GM23338 (cell line): ENCODE measurements at regions not wholly inside any gene's neighbourhood (a gene's known extent, or its start where the extent isn't known, plus 50 kb on each side); places are given as distances from the start of the nearest gene placed in this dataset.

ENCODE experiments used
- ATAC-seq: fragments of 200-7000 bp; cut with Tn5 transposase; 3 replicates; pipeline ENCODE4 v1.9.1; 2020
- DNase-seq: peaks from one replicate; pipeline ENCODE4 v3.0.0-alpha.2; 2015; ENCODE audit warnings: low spot score
- H2AFZ ChIP-seq: fragments of 200-600 bp; sonication (generic); 2 replicates; pipeline ENCODE4 v1.8.0; 2016; ENCODE audit warnings: antibody characterized with exemption, mild to moderate bottlenecking, moderate library complexity
- H3F3A ChIP-seq: fragments of 200-600 bp; sonication (generic); replicated peaks from 2 replicates; pipeline ENCODE4 v1.8.0; 2017; ENCODE audit warnings: antibody characterized with exemption, mixed run types, low read depth
- H3K27ac ChIP-seq: fragments of 200-600 bp; sonication (generic); 2 replicates; pipeline ENCODE4 v1.6.1; 2016; ENCODE audit warnings: low read depth
- H3K27me3 ChIP-seq: fragments of 200-600 bp; sonication (generic); 2 replicates; pipeline ENCODE4 v1.8.0; 2016; ENCODE audit warnings: mild to moderate bottlenecking, mixed run types, moderate library complexity; ENCODE audit not compliant: insufficient read depth
- H3K36me3 ChIP-seq: fragments of 200-600 bp; sonication (generic); 2 replicates; pipeline ENCODE4 v1.8.0; 2016; ENCODE audit warnings: mild to moderate bottlenecking; ENCODE audit not compliant: insufficient read depth
- H3K4me1 ChIP-seq: fragments of 200-600 bp; sonication (generic); 2 replicates; pipeline ENCODE4 v1.8.0; 2016; ENCODE audit warnings: mild to moderate bottlenecking, moderate library complexity; ENCODE audit not compliant: insufficient read depth
- H3K4me2 ChIP-seq: fragments of 200-600 bp; sonication (generic); 2 replicates; pipeline ENCODE4 v1.7.1; 2017; ENCODE audit warnings: mixed run types
- H3K4me3 ChIP-seq: fragments of 200-600 bp; sonication (generic); 2 replicates; pipeline ENCODE4 v1.6.1; 2016; ENCODE audit warnings: mixed run types
- H3K79me2 ChIP-seq: fragments of 200-600 bp; sonication (generic); replicated peaks from 2 replicates; pipeline ENCODE4 v1.8.0; 2017; ENCODE audit warnings: mild to moderate bottlenecking; ENCODE audit not compliant: insufficient read depth
- H3K9me2 ChIP-seq: fragments of 200-600 bp; sonication (generic); 2 replicates; pipeline ENCODE4 v1.8.0; 2017; ENCODE audit not compliant: insufficient read depth
- H4K20me1 ChIP-seq: fragments of 200-600 bp; sonication (generic); replicated peaks from 2 replicates; pipeline ENCODE4 v1.8.0; 2017; ENCODE audit warnings: mild to moderate bottlenecking; ENCODE audit not compliant: insufficient read depth
- H3K27ac Mint-ChIP-seq: 2 replicates; pipeline ENCODE4 v1.8.0; 2020; ENCODE audit warnings: inconsistent platforms, mild to moderate bottlenecking, moderate library complexity, mixed read lengths
- H3K27me3 Mint-ChIP-seq: 3 replicates; pipeline ENCODE4 v1.8.0; 2022; ENCODE audit warnings: low read depth, mild to moderate bottlenecking, moderate library complexity, mixed read lengths, inconsistent platforms; ENCODE audit not compliant: insufficient read depth, poor library complexity
- H3K36me3 Mint-ChIP-seq: 3 replicates; pipeline ENCODE4 v1.8.0; 2021; ENCODE audit warnings: low read depth, mild to moderate bottlenecking, inconsistent platforms, moderate library complexity, mixed read lengths
- H3K4me1 Mint-ChIP-seq: 3 replicates; pipeline ENCODE4 v1.8.0; 2020; ENCODE audit warnings: mild to moderate bottlenecking, inconsistent platforms, mixed read lengths
- H3K4me3 Mint-ChIP-seq: 3 replicates; pipeline ENCODE4 v1.8.0; 2021; ENCODE audit warnings: moderate library complexity, mild to moderate bottlenecking, inconsistent platforms, mixed read lengths
- H3K9me3 Mint-ChIP-seq: 3 replicates; pipeline ENCODE4 v1.8.0; 2020; ENCODE audit warnings: moderate library complexity, mild to moderate bottlenecking, inconsistent platforms, mixed read lengths
- CREB1 ChIP-seq: fragments of 250-450 bp; sonication (Bioruptor Pico); IDR thresholded peaks from 2 replicates; pipeline ENCODE4 v1.5.0; 2020; ENCODE audit warnings: low read depth, mild to moderate bottlenecking, moderate library complexity
- CTCF ChIP-seq, 2 experiments: fragments of 200-600 bp in 1 of 2; sonication (generic) in 1 of 2; conservative IDR thresholded peaks; 2 replicates each; pipeline versions ENCODE4 v1.5.1 to v1.6.1; 2016 to 2017; ENCODE audit warnings: antibody characterized with exemption in 2 of 2, low read depth in 2 of 2, mild to moderate bottlenecking in 2 of 2, moderate library complexity in 1 of 2
- ETS1 ChIP-seq: IDR thresholded peaks from 2 replicates; pipeline ENCODE4 v1.6.1; 2016; ENCODE audit warnings: antibody characterized with exemption
- EZH2 ChIP-seq: fragments of 200-600 bp; sonication (generic); IDR thresholded peaks from one replicate; pipeline ENCODE4 v1.8.0; 2017; ENCODE audit warnings: antibody characterized with exemption, mild to moderate bottlenecking, low read depth; ENCODE audit not compliant: unreplicated experiment
- EZH2phosphoT487 ChIP-seq: fragments of 200-600 bp; sonication (generic); IDR thresholded peaks from one replicate; pipeline ENCODE4 v1.8.1; 2018; ENCODE audit warnings: antibody characterized with exemption; ENCODE audit not compliant: unreplicated experiment
- JUNB ChIP-seq: IDR thresholded peaks from one replicate; pipeline ENCODE4 v1.6.1; 2016; ENCODE audit warnings: antibody characterized with exemption; ENCODE audit not compliant: unreplicated experiment
- NANOG ChIP-seq: IDR thresholded peaks from 2 replicates; pipeline ENCODE4 v1.6.1; 2016; ENCODE audit warnings: antibody characterized with exemption, borderline replicate concordance
- POLR2AphosphoS5 ChIP-seq: IDR thresholded peaks from 2 replicates; pipeline ENCODE4 v1.6.1; 2016; ENCODE audit warnings: antibody characterized with exemption, low read depth
- REST ChIP-seq: IDR thresholded peaks from one replicate; pipeline ENCODE4 v1.6.1; 2018; ENCODE audit warnings: antibody characterized with exemption; ENCODE audit not compliant: unreplicated experiment
- STAT1 ChIP-seq: IDR thresholded peaks from one replicate; pipeline ENCODE4 v1.6.1; 2016; ENCODE audit warnings: antibody characterized with exemption; ENCODE audit not compliant: unreplicated experiment
- ZNF114 ChIP-seq: fragments of 250-450 bp; sonication (Bioruptor Pico); IDR thresholded peaks from 2 replicates; pipeline ENCODE4 v1.5.0; 2020; ENCODE audit warnings: mild to moderate bottlenecking, moderate library complexity
- ZNF331 ChIP-seq: fragments of 250-450 bp; sonication (Bioruptor Pico); IDR thresholded peaks from 2 replicates; pipeline ENCODE4 v1.5.0; 2020; ENCODE audit warnings: low read depth, mild to moderate bottlenecking, moderate library complexity
- ZNF462 ChIP-seq: fragments of 250-450 bp; sonication (Bioruptor Pico); IDR thresholded peaks from 2 replicates; pipeline ENCODE4 v1.5.0; 2020; ENCODE audit warnings: mild to moderate bottlenecking, moderate library complexity

- Histone ChIP-seq H3K4me2 (no peak overlapping the region), H4K20me1 (no peaks in the 10 kb centered on the region), H3K36me3 (no peaks in the 10 kb centered on the region), H3K4me1 (no peaks in the 10 kb centered on the region), H3K27me3 (no peaks in the 10 kb centered on the region), H2AFZ (no peak overlapping the region), H3F3A (no peaks in the 10 kb centered on the region), H3K9me2 (0 out of 2 replicates have a peak, but pooled peaks cover 3% of the 10 kb centered on the region), H3K79me2 (no peaks in the 10 kb centered on the region), H3K27ac (no peak overlapping the region), H3K4me3 (no peak overlapping the region)
- Mint-ChIP-seq H3K36me3 (peaks cover 18% of the 10 kb centered on the region), H3K27me3 (no peaks in the 10 kb centered on the region), H3K27ac (peak overlapping the region; percentile 15; the same call in 1 of the 2 replicates), H3K9me3 (peaks cover 25% of the 10 kb centered on the region), H3K4me1 (peaks cover 10% of the 10 kb centered on the region), H3K4me3 (no peak overlapping the region)
- no peak for ATAC-seq
- no peak for DNase-seq
- no peak for TF ChIP-seq ZNF114 (CRISPR knock-in tag)
- TF ChIP-seq ETS1 = no peak
- TF ChIP-seq ZNF331 (CRISPR knock-in tag) = no peak
- TF ChIP-seq ZNF462 (CRISPR knock-in tag) = no peak
- TF ChIP-seq NANOG = no peak
- TF ChIP-seq EZH2phosphoT487 = no peak
- TF ChIP-seq EZH2 = no peak
- no peak for TF ChIP-seq STAT1
- no peak for TF ChIP-seq POLR2AphosphoS5
- TF ChIP-seq REST = no peak
- no peak for TF ChIP-seq CREB1 (CRISPR knock-in tag)
- TF ChIP-seq JUNB = no peak
- TF ChIP-seq CTCF (conservative IDR thresholded peaks at IDR 0.05; ENCODE audit: low read depth in 2 of 2) = no peak
Observed at GRCh38 chr2:236672606-236673005, 103.0 kb downstream of the ACKR3 start.
